Endothelial cell of umbilical vein (primary cell): ENCODE measurements at regions not wholly inside any gene's neighbourhood (a gene's known extent, or its start where the extent isn't known, plus 50 kb on each side); places are given as distances from the start of the nearest gene placed in this dataset.

Experiments used
- BruUV-seq: library from RNA; stranded (reverse); fragments of 400-500 nt; replicated peaks from 2 replicates; lab custom pipeline; 2021; lab: Mats Ljungman, UMichigan
- CTCF ChIA-PET: fragments of 300-600, 350-600 bp; sonication (Branson Sonifier 250); formaldehyde crosslinking; loops from one replicate; lab custom pipeline; 2021; ENCODE audit warnings: antibody characterized with exemption, inconsistent platforms; lab: Charles Lee
- POLR2A ChIA-PET: fragments of 300-600, 350-600 bp; sonication (Branson Sonifier 250); formaldehyde crosslinking; loops from one replicate; lab custom pipeline; 2021; ENCODE audit warnings: antibody characterized with exemption, inconsistent platforms; lab: Charles Lee
- DNase-seq: peaks from one replicate; pipeline ENCODE4 v3.0.0-alpha.2; 2011; ENCODE audit warnings: low read depth, low spot score
- FAIRE-seq: peaks from 2 replicates; lab custom pipeline; 2011; peaks lifted over from hg19 to GRCh38; lab: Jason Lieb, UNC
- H2AFZ ChIP-seq: 2 replicates; pipeline ENCODE4 v1.6.0; 2012; ENCODE audit warnings: low read depth, low read length, control low read depth, inconsistent platforms
- H3K27ac ChIP-seq: 2 replicates; pipeline ENCODE4 v1.5.1; 2011; ENCODE audit warnings: low read depth, mild to moderate bottlenecking, control low read depth, low read length, moderate library complexity; ENCODE audit not compliant: insufficient read depth
- H3K27me3 ChIP-seq, 2 experiments: 2 replicates each; pipeline versions ENCODE4 v1.6.0 to v1.6.1; 2011; ENCODE audit warnings: low read length in 2 of 2, mixed read lengths in 1 of 2; ENCODE audit not compliant: control insufficient read depth in 2 of 2, insufficient read depth in 2 of 2
- H3K36me3 ChIP-seq, 2 experiments: 2 replicates in 1 of 2; 3 replicates in 1 of 2; pipeline ENCODE4 v1.5.1; 2011; ENCODE audit warnings: low read length in 2 of 2, mild to moderate bottlenecking in 1 of 2, moderate library complexity in 1 of 2; ENCODE audit not compliant: control insufficient read depth in 2 of 2, insufficient read depth in 2 of 2; ENCODE audit errors: extremely low read depth in 1 of 2
- H3K4me1 ChIP-seq: 3 replicates; pipeline ENCODE4 v1.5.1; 2011; ENCODE audit warnings: mild to moderate bottlenecking, low read length; ENCODE audit not compliant: control insufficient read depth, insufficient read depth; ENCODE audit errors: extremely low read depth
- H3K4me2 ChIP-seq: 2 replicates; pipeline ENCODE4 v1.6.1; 2011; ENCODE audit warnings: low read length, control low read depth, mixed read lengths; ENCODE audit not compliant: insufficient read depth
- H3K4me3 ChIP-seq, 3 experiments: fragments of 200-600 bp in 1 of 3; sonication (generic), shearing (Covaris generic) in 1 of 3; replicated peaks in 1 of 3; 2 replicates each; pipeline ENCODE4 v1.5.1; 2011 to 2016; ENCODE audit warnings: control low read depth in 3 of 3, low read length in 3 of 3, mild to moderate bottlenecking in 2 of 3, inconsistent platforms in 1 of 3, low read depth in 1 of 3, moderate library complexity in 1 of 3; ENCODE audit not compliant: insufficient read depth in 1 of 3
- H3K79me2 ChIP-seq: 2 replicates; pipeline ENCODE4 v1.6.0; 2012; ENCODE audit warnings: low read length, inconsistent platforms; ENCODE audit not compliant: control insufficient read depth, insufficient read depth
- H3K9ac ChIP-seq: replicated peaks from 2 replicates; pipeline ENCODE3; 2011; ENCODE audit warnings: low read length, control low read depth; ENCODE audit not compliant: insufficient read depth; ENCODE audit errors: extremely low read depth
- H3K9me1 ChIP-seq: replicated peaks from 3 replicates; pipeline ENCODE4 v1.6.0; 2011; ENCODE audit warnings: mild to moderate bottlenecking, low read length; ENCODE audit not compliant: control insufficient read depth, insufficient read depth; ENCODE audit errors: extremely low read depth
- H3K9me3 ChIP-seq: replicated peaks from 2 replicates; pipeline ENCODE4 v1.5.1; 2012; ENCODE audit warnings: low read length, inconsistent platforms; ENCODE audit not compliant: control insufficient read depth, insufficient read depth
- H4K20me1 ChIP-seq: replicated peaks from 2 replicates; pipeline ENCODE3; 2011; ENCODE audit warnings: mild to moderate bottlenecking, low read length; ENCODE audit not compliant: control insufficient read depth, insufficient read depth; ENCODE audit errors: extremely low read depth
- EZH2 ChIP-seq: IDR thresholded peaks from 2 replicates; pipeline ENCODE4 v1.6.1; 2012; ENCODE audit warnings: borderline replicate concordance, low read depth, mild to moderate bottlenecking, moderate library complexity, low read length, inconsistent platforms; ENCODE audit not compliant: severe bottlenecking
- FOS ChIP-seq: IDR thresholded peaks from 2 replicates; pipeline ENCODE4 v1.6.1; 2011; ENCODE audit warnings: mild to moderate bottlenecking, low read length, moderate library complexity, borderline replicate concordance; ENCODE audit not compliant: insufficient read depth
- GATA2 ChIP-seq: IDR thresholded peaks from 2 replicates; pipeline ENCODE4 v1.7.0; 2011; ENCODE audit warnings: low read depth, mild to moderate bottlenecking, moderate library complexity, mixed read lengths, low read length; ENCODE audit not compliant: insufficient read length, insufficient read depth
- JUN ChIP-seq: IDR thresholded peaks from 2 replicates; pipeline ENCODE4 v1.6.1; 2011; ENCODE audit warnings: borderline replicate concordance, low read depth; ENCODE audit not compliant: insufficient read length, insufficient read depth
- MYC ChIP-seq: IDR thresholded peaks from one replicate; pipeline ENCODE4 v1.6.1; 2011; ENCODE audit warnings: mild to moderate bottlenecking, low read depth, low read length
- POLR2A ChIP-seq: IDR thresholded peaks from 2 replicates; pipeline ENCODE4 v1.6.1; 2012; ENCODE audit warnings: low read depth, mild to moderate bottlenecking, control low read depth, low read length
- POLR2AphosphoS5 ChIP-seq: IDR thresholded peaks from 2 replicates; pipeline ENCODE4 v1.6.1; 2012; ENCODE audit warnings: low read depth, mild to moderate bottlenecking, control low read depth, low read length, moderate library complexity; ENCODE audit not compliant: insufficient read depth
- dilution Hi-C: fragments of 300-500 bp; cut with MboI; formaldehyde crosslinking; loops from one replicate; pipeline ENCODE4 v1.15.0; 2019; ENCODE audit warnings: low sequenced_read_pairs; ENCODE audit not compliant: extremely low pct_ligation_motif_present
- intact Hi-C: fragments of 100-400 bp; cut with micrococcal nuclease; formaldehyde crosslinking; loops from one replicate; pipeline ENCODE4 v1.10.0; 2022
- TF ChIP-seq, protein P1 (sequence below), 2 donors: IDR thresholded peaks; 1 replicate in 1 of 2; 2 replicates in 1 of 2; pipeline ENCODE4 v1.5.1; 2011; ENCODE audit warnings: low read length in 2 of 2, mild to moderate bottlenecking in 2 of 2, moderate library complexity in 2 of 2, control low read depth in 1 of 2, inconsistent platforms in 1 of 2, low read depth in 1 of 2; ENCODE audit not compliant: insufficient read depth in 1 of 2; ENCODE audit errors: extremely low read depth in 1 of 2
- TF ChIP-seq, protein P2 (sequence below): IDR thresholded peaks from 2 replicates; pipeline ENCODE4 v1.6.1; 2011; ENCODE audit not compliant: insufficient read depth, insufficient read length

DNA sequence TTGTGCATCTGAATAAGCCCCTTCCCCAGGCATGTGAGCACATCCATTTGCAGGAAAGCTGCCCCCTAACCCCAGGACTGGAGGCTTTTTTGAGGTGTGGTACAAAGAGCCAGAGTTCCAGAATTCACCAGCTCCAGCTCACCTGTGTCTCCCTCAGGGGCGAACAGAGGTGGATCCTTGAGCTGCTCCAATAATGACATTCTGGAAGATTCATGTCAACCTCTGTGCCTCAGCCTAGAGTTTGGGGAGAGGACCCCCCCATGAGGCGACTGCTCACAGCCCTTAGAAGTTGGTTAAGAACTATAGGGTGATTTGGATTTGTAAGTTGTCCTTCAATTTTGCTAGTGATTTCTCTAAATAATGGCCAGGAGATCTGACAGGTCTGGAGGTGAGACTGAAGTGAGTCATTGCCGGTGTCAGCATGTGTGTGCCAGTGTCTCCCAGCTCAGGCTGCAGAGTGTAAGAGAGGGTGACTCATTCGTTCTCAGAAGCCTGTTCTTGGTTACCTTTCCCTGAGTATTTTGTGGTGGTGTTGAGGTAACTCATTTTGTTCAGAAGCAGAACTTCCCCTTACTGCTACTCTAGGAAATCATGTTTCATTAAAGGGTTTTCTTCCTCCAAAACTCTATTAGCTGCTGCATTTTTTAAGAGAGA lies 136.9 kb upstream of the TOPAZ1 start:
- Histone ChIP-seq H3K27me3 (peaks cover 2 to 3% of the 10 kb centered on the region in 2 experiments), H4K20me1 (no peaks in the 10 kb centered on the region), H3K4me2 (no peak overlapping the region), H3K4me3 (no peak overlapping the region), H3K79me2 (no peaks in the 10 kb centered on the region), H3K4me1 (no peaks in the 10 kb centered on the region), H3K9ac (no peak overlapping the region), H3K9me1 (no peaks in the 10 kb centered on the region), H3K9me3 (no peaks in the 10 kb centered on the region), H3K27ac (no peak overlapping the region), H3K36me3 (no peaks in the 10 kb centered on the region), H2AFZ (no peak overlapping the region)
- BruUV-seq = no TSS peak
- FAIRE-seq = no peak
- ChIA-PET POLR2A (no interaction called here), CTCF (interaction anchor here (1.0 to 1.7 kb wide), 2 partner anchors 10 to 21 kb away, joined by 3 read pairs; no protein-coding TSS in a partner anchor)
- dilution Hi-C loops = no loop called here
- DNase-seq = no peak
- TF ChIP-seq POLR2AphosphoS5 (no peak), FOS (no peak), POLR2A (no peak), JUN (no peak), GATA2 (no peak), MYC (no peak), EZH2 (no peak)
- TF ChIP-seq, protein P1, sequence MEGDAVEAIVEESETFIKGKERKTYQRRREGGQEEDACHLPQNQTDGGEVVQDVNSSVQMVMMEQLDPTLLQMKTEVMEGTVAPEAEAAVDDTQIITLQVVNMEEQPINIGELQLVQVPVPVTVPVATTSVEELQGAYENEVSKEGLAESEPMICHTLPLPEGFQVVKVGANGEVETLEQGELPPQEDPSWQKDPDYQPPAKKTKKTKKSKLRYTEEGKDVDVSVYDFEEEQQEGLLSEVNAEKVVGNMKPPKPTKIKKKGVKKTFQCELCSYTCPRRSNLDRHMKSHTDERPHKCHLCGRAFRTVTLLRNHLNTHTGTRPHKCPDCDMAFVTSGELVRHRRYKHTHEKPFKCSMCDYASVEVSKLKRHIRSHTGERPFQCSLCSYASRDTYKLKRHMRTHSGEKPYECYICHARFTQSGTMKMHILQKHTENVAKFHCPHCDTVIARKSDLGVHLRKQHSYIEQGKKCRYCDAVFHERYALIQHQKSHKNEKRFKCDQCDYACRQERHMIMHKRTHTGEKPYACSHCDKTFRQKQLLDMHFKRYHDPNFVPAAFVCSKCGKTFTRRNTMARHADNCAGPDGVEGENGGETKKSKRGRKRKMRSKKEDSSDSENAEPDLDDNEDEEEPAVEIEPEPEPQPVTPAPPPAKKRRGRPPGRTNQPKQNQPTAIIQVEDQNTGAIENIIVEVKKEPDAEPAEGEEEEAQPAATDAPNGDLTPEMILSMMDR (IDR thresholded peaks at IDR 0.05; ENCODE audit: extremely low read depth in 1 of 2, insufficient read depth in 1 of 2, low read depth in 1 of 2, low read length in 2 of 2) = no peak
- TF ChIP-seq, protein P2, sequence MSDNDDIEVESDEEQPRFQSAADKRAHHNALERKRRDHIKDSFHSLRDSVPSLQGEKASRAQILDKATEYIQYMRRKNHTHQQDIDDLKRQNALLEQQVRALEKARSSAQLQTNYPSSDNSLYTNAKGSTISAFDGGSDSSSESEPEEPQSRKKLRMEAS = no peak
- intact Hi-C loops = no loop called here
